Heart left ventricle (tissue), 16 donors: ENCODE measurements at regions not wholly inside any gene's neighbourhood (a gene's known extent, or its start where the extent isn't known, plus 50 kb on each side); places are given as distances from the start of the nearest gene placed in this dataset.

Experiments used
- ATAC-seq, 4 donors: fragments of 200-7000 bp; cut with Tn5 transposase; one replicate each; pipeline ENCODE4 v1.9.1; 2020 to 2022; ENCODE audit warnings: moderate library complexity in 4 of 4, mild to moderate bottlenecking in 3 of 4, moderate number of reproducible peaks in 1 of 4
- DNase-seq, 5 donors: peaks; one replicate each; pipeline ENCODE4 v3.0.0-alpha.2; 2020
- H3K27ac ChIP-seq, 12 donors: fragments of 200-600 bp; sonication (generic) in 4 of 12; one replicate each; pipeline versions ENCODE4 v1.5.0 to v1.8.0; 2016 to 2022; ENCODE audit warnings: mild to moderate bottlenecking in 2 of 12
- H3K27me3 ChIP-seq, 9 donors: fragments of 200-600 bp; sonication (generic) in 2 of 9; one replicate each; pipeline versions ENCODE4 v1.5.1 to v1.8.0; 2016 to 2022; ENCODE audit warnings: mild to moderate bottlenecking in 3 of 9
- H3K36me3 ChIP-seq, 9 donors: fragments of 200-600 bp; sonication (generic) in 2 of 9; one replicate each; pipeline versions ENCODE4 v1.5.0 to v1.8.0; 2018 to 2022; ENCODE audit warnings: mild to moderate bottlenecking in 2 of 9
- H3K4me1 ChIP-seq, 12 donors: fragments of 200-600 bp; sonication (generic) in 4 of 12; one replicate each; pipeline versions ENCODE4 v1.5.0 to v1.8.0; 2016 to 2022; ENCODE audit warnings: mild to moderate bottlenecking in 3 of 12
- H3K4me3 ChIP-seq, 12 donors: fragments of 200-600 bp; sonication (generic) in 4 of 12; one replicate each; pipeline versions ENCODE4 v1.5.0 to v1.8.0; 2017 to 2022; ENCODE audit warnings: mild to moderate bottlenecking in 9 of 12, moderate library complexity in 4 of 12
- H3K9me3 ChIP-seq, 12 donors: fragments of 200-600 bp; sonication (generic) in 4 of 12; one replicate each; pipeline versions ENCODE4 v1.5.0 to v1.8.0; 2016 to 2022; ENCODE audit warnings: mild to moderate bottlenecking in 1 of 12
- POLR2A ChIP-seq, 2 donors: fragments of 450-650 bp; IDR thresholded peaks; one replicate each; pipeline ENCODE4 v1.6.1; 2017; ENCODE audit warnings: antibody characterized with exemption in 2 of 2, mild to moderate bottlenecking in 2 of 2, moderate library complexity in 2 of 2
- WGBS, 4 donors: extraction: QIAGEN DNeasy Blood & Tissue Kit in 2 of 4; methylation state at CpG; one replicate each; pipeline versions ENCODE4 v1.1.5 to v1.1.7; 2013 to 2018; 5-methylcytosine and 5-hydroxymethylcytosine counted together
- intact Hi-C, 10 donors: fragments of 100-400 bp; cut with DNase I; formaldehyde crosslinking; loops; one replicate each; pipeline versions ENCODE4 v1.11.1 to v1.14.2; 2022
- TF ChIP-seq, protein P1 (sequence below), 12 donors: fragments of 200-600 bp; sonication (generic) in 4 of 12; IDR thresholded peaks; one replicate each; pipeline versions ENCODE4 v1.5.0 to v1.8.0; 2018 to 2022; ENCODE audit warnings: antibody characterized with exemption in 12 of 12, mild to moderate bottlenecking in 5 of 12
- donor health status: ischemic (EF 13 %, LVEDD 7.1; RV severe dilation, severe dysfunction).
- donor health status: healthy with polysubstance abuse.
- donor health status: DM: no; HTN: yes; CAD: no.
- donor health status: DM: no; HTN: no; CAD: no.
- donor health status: ischemic (EF 25% LVEDD 6.9; RV normal size, moderate dysfunction).
- donor health status: ischemic (EF 25% LVEDD 5.7; RV mildly dilated, moderate dysfunction).
- donor health status: healthy.
- donor health status: DM: yes; HTN: yes; CAD: no.
- donor health status: ischemic (EF 35%, LVEDD 5.7; RV mildly dilated, moderate dysfunction).
- donor health status: nonischemic (EF 11% LVEDD 7.7; RV severe dilation, severe dysfunction).
- donor health status: DM: yes; HTN: yes; CAD: no.
- donor health status: PGD.
- donor health status: ischemic (EF 29% LVEDD 5.4; RV normal size, mild dysfunction).
- donor health status: nonischemic (EF 23%, LVEDD 6.1; RV moderate dilation, normal function).

DNA sequence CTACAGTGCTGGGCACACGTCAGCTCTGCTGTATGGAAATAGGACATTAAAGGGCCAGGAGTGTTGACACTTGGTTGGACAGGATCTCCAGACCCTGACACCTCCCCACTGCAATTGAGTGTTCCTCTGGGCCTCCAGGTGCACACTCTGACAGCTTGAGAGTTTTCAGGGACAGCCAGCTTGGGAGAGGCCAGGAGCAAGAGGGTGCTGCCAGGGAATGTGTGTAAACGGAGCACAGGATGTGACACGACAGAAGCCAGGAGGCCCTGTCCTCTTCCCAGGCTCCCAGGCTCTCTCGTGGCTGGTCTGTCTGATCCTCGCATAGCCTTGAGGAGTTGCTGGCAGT is 318.1 kb upstream of the HS6ST1 start:
- no peaks in the 10 kb centered on the region for H3K27me3 ChIP-seq
- intact Hi-C loops, result no loop called here
- H3K27ac ChIP-seq, result no peak overlapping the region
- no peak for TF ChIP-seq POLR2A (IDR thresholded peaks at IDR 0.05)
- TF ChIP-seq, protein P1, sequence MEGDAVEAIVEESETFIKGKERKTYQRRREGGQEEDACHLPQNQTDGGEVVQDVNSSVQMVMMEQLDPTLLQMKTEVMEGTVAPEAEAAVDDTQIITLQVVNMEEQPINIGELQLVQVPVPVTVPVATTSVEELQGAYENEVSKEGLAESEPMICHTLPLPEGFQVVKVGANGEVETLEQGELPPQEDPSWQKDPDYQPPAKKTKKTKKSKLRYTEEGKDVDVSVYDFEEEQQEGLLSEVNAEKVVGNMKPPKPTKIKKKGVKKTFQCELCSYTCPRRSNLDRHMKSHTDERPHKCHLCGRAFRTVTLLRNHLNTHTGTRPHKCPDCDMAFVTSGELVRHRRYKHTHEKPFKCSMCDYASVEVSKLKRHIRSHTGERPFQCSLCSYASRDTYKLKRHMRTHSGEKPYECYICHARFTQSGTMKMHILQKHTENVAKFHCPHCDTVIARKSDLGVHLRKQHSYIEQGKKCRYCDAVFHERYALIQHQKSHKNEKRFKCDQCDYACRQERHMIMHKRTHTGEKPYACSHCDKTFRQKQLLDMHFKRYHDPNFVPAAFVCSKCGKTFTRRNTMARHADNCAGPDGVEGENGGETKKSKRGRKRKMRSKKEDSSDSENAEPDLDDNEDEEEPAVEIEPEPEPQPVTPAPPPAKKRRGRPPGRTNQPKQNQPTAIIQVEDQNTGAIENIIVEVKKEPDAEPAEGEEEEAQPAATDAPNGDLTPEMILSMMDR (IDR thresholded peaks at IDR 0.05), result no peak
- H3K9me3 ChIP-seq, result no peaks in the 10 kb centered on the region
- DNase-seq (peak in 3 of 5 donors; percentile 35 to 52 (median 49)), ATAC-seq (peak in 3 of 4 donors; percentile 56 to 86 (median 62))
- H3K36me3 ChIP-seq, result no peaks in the 10 kb centered on the region
- H3K4me1 ChIP-seq, result peaks cover 0 to 10% (median 0%) of the 10 kb centered on the region in 12 donors
- H3K4me3 ChIP-seq, result no peak overlapping the region
- WGBS, 4 donors, result 50 to 63% (median 53%) methylated on average over 3 to 5 of the region's 5 CpGs

DNA sequence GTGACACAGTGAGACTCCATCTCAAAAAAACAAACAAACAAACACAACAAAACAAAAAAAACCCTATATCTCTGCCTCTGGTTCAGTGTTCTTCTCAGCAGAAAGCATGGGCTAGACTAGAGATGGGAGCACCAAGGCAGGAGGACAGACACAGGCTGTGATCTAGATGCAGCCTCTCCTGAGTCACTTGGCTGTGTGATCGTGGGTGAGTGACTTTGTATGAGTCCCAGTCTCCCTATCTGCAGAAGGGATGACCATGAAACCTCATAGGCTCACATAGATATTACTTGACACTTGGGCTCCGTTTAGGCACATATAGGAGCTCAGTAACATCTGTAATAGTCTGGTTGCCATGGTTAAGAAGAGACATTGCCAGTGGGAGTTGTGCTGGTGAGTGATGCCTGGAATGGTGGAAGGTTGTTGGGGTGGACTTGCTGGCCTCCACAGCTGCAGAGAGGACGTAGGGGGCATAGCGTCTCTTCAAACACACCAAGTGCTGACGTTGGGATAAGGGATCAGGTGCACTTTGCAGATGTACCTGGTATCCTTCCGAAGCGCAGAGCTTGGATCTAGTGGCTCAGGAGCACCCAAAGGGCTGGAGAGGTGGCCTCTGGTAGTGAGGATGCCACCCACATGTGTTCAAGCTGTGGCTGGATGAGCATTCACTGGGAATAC is 318.9 kb upstream of the HS6ST1 start:
- Histone ChIP-seq H3K4me1 (peaks cover 0 to 12% (median 0%) of the 10 kb centered on the region in 12 donors), H3K4me3 (no peak overlapping the region), H3K36me3 (no peaks in the 10 kb centered on the region), H3K27me3 (no peaks in the 10 kb centered on the region), H3K9me3 (no peaks in the 10 kb centered on the region), H3K27ac (no peak overlapping the region)
- 84 to 96% (median 92%) methylated on average over 7 of the region's 7 CpGs for WGBS, 4 donors
- intact Hi-C loops, result no loop called here
- TF ChIP-seq POLR2A (IDR thresholded peaks at IDR 0.05), result no peak
- TF ChIP-seq, protein P1 (IDR thresholded peaks at IDR 0.05), result no peak
- no peak for ATAC-seq
- DNase-seq, result no peak

DNA sequence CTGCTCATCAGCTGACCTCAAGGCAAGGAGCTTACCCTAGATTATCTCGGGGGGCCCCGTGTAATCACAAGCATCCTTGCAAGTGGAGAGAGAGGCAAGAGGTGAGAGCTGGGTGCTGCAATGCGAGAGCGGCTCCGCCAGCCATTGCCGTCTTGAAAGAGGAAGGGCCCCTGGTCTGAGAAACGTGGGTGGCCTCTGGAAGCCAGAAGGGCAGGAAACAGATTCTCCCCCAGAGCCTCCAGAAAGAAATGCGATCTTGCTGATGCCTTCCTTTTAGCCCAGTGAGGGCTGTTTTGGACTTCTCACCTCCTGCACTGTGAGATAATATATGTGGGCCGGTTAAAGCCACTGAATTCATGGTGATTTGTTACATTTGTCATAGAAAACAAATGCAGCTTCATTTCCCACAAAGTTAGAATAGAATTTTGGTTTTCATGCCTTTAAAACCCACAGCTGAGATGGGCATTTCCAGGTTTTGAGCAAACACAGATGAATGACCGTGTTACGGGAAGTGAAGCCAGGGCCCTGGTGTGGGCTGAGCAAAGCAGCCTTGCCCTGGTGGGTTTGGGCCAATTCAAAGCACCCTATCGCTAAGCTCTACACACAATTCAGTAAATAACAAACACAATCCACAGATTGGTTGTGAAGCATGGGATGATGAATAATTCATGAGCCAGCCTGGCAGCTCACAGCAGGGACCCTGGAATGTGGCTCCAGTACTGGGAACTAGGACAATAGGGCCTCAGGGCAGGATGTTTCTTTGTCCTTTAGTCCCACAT is 319.9 kb upstream of the HS6ST1 start:
- no peaks in the 10 kb centered on the region for H3K27me3 ChIP-seq
- TF ChIP-seq, protein P1 (IDR thresholded peaks at IDR 0.05), result no peak
- no peak for TF ChIP-seq POLR2A (IDR thresholded peaks at IDR 0.05)
- no peak overlapping the region for H3K4me3 ChIP-seq
- peaks cover 0 to 20% (median 0%) of the 10 kb centered on the region in 12 donors for H3K4me1 ChIP-seq
- no peaks in the 10 kb centered on the region for H3K9me3 ChIP-seq
- 73 to 81% (median 76%) methylated on average over 12 of the region's 12 CpGs for WGBS, 4 donors
- H3K36me3 ChIP-seq, result no peaks in the 10 kb centered on the region
- H3K27ac ChIP-seq, result peak overlapping the region in 1 of 12 donors; percentile 13
- intact Hi-C loops, result no loop called here
- ATAC-seq (no peak), DNase-seq (peak in 2 of 5 donors; percentile 44 to 51)

DNA sequence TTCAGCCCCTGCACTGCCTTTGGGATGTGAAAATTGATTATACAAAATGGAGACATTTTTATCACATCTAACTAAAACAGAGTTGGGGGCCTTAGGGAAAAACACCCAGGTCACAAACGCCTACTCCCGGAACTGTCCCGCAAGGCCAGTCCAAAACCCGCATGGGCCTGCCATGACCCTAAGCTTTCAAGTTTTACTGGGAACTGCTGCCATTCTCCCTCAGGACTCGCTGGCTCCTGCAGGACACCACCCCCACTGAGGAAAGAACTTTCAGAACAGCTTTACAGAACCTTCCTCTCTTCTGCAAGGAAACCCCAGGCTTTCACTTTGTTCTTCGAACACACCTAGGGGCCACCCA is 320.4 kb upstream of the HS6ST1 start:
- no peak overlapping the region for H3K4me3 ChIP-seq
- no peak for ATAC-seq
- no peak overlapping the region for H3K27ac ChIP-seq
- H3K27me3 ChIP-seq, result no peaks in the 10 kb centered on the region
- no peak for DNase-seq
- TF ChIP-seq, protein P1 (IDR thresholded peaks at IDR 0.05), result no peak
- TF ChIP-seq POLR2A (IDR thresholded peaks at IDR 0.05), result no peak
- intact Hi-C loops, result no loop called here
- H3K36me3 ChIP-seq, result no peaks in the 10 kb centered on the region
- peaks cover 0 to 20% (median 0%) of the 10 kb centered on the region in 12 donors for H3K4me1 ChIP-seq
- no peaks in the 10 kb centered on the region for H3K9me3 ChIP-seq
- 90 to 96% (median 93%) methylated on average over 6 of the region's 6 CpGs for WGBS, 4 donors
